ENCODE measurements at regions not wholly inside any gene's neighbourhood (a gene's known extent, or its start where the extent isn't known, plus 50 kb on each side); places are given as distances from the start of the nearest gene placed in this dataset.

- Histone ChIP-seq H3K4me3 (ENCODE audit: insufficient read depth, low read depth, low read length) (no peak overlapping the region), H3K36me3 (ENCODE audit: control insufficient read depth, insufficient read depth, low read length) (no peaks in the 10 kb centered on the region), H3K79me1 (ENCODE audit: low read depth in 1 of 2, low read length in 2 of 2) (no peaks in the 10 kb centered on the region), H3K4ac (ENCODE audit: low read depth, low read length) (no peak overlapping the region), H3K27me3 (ENCODE audit: control insufficient read depth, insufficient read depth, low read length) (peaks cover 37% of the 10 kb centered on the region), H3K14ac (replicated peaks; ENCODE audit: low read depth, low read length) (no peak overlapping the region), H4K8ac (ENCODE audit: low read depth in 2 of 2, low read length in 2 of 2) (no peak overlapping the region), H3K4me1 (ENCODE audit: control insufficient read depth, insufficient read depth, low read length) (0 out of 2 replicates have a peak, but pooled peaks cover 2% of the 10 kb centered on the region), H4K5ac (ENCODE audit: low read depth, low read length) (no peak overlapping the region), H3K9me3 (ENCODE audit: control insufficient read depth, insufficient read depth, low read length) (no peaks in the 10 kb centered on the region), H2BK120ac (ENCODE audit: low read depth, low read length) (no peak overlapping the region), H3K9me1 (ENCODE audit: insufficient read depth, low read length) (no peaks in the 10 kb centered on the region), H3K18ac (ENCODE audit: low read depth, low read length) (no peak overlapping the region), H2BK15ac (ENCODE audit: low read depth, low read length) (no peak overlapping the region), H4K20me1 (ENCODE audit: insufficient read depth, low read length) (no peaks in the 10 kb centered on the region), H2BK5ac (ENCODE audit: low read depth, low read length, poor library complexity, severe bottlenecking) (no peak overlapping the region), H3K4me2 (ENCODE audit: low read depth, low read length) (no peak overlapping the region), H3K9ac (ENCODE audit: low read depth, low read length) (no peak overlapping the region), H4K91ac (ENCODE audit: insufficient read depth, low read depth, low read length) (no peak overlapping the region), H2BK20ac (ENCODE audit: low read depth, low read length) (no peak overlapping the region), H2AFZ (replicated peaks; ENCODE audit: low read length, poor library complexity) (no peak overlapping the region), H3K23ac (ENCODE audit: low read depth, low read length) (no peak overlapping the region), H2AK5ac (ENCODE audit: low read depth, low read length) (no peak overlapping the region), H3K56ac (ENCODE audit: extremely low read depth, insufficient read depth, low read length) (no peak overlapping the region), H3K27ac (ENCODE audit: insufficient read depth, low read length) (no peak overlapping the region), H2AK9ac (replicated peaks; ENCODE audit: low read depth, low read length, poor library complexity) (no peak overlapping the region)
- ChIA-PET POLR2A (ENCODE audit: unreplicated experiment) (no interaction called here), CTCF (no interaction called here)
- BruUV-seq (replicated peaks) = no TSS peak
- no CpG with 5 or more reads among the region's 4 CpGs for WGBS, 2 experiments (ENCODE audit: extremely low coverage in 2 of 2, insufficient read length in 1 of 2)
- DNase-seq = no peak
- dilution Hi-C loops (cut with HindIII; ENCODE audit: low sequenced_read_pairs, unreplicated experiment) (no loop called here), intact Hi-C loops (cut with micrococcal nuclease) (no loop called here), in situ Hi-C loops (cut with MboI; ENCODE audit: low sequenced_read_pairs) (no loop called here)
- TF ChIP-seq RAD21 (IDR thresholded peaks at IDR 0.05; ENCODE audit: low read length) (no peak), NFE2L2 (IDR thresholded peaks at IDR 0.05; ENCODE audit: low read depth, low read length) (no peak), RFX5 (IDR thresholded peaks at IDR 0.05; ENCODE audit: low read depth, low read length) (no peak), MAZ (IDR thresholded peaks at IDR 0.05; ENCODE audit: borderline replicate concordance, low read depth, low read length) (no peak), MXI1 (IDR thresholded peaks at IDR 0.05; ENCODE audit: borderline replicate concordance, low read depth, low read length) (no peak), ELK1 (IDR thresholded peaks at IDR 0.05; ENCODE audit: borderline replicate concordance, low read depth, low read length) (no peak), CTCF (conservative IDR thresholded peaks at IDR 0.05; ENCODE audit: low read depth, low read length) (no peak), CHD1 (IDR thresholded peaks at IDR 0.05; ENCODE audit: low read depth, low read length) (no peak), BHLHE40 (IDR thresholded peaks at IDR 0.05; ENCODE audit: low read depth, low read length) (no peak), RCOR1 (IDR thresholded peaks at IDR 0.05; ENCODE audit: insufficient replicate concordance, low read length) (no peak), CEBPB (IDR thresholded peaks at IDR 0.05; ENCODE audit: low read depth, low read length) (no peak), SMC3 (IDR thresholded peaks at IDR 0.05; ENCODE audit: low read depth, low read length) (no peak), POLR2A (IDR thresholded peaks at IDR 0.05; ENCODE audit: low read depth, low read length) (no peak), FOS (IDR thresholded peaks at IDR 0.05; ENCODE audit: low read depth, low read length) (no peak)
- TF ChIP-seq, protein P1, sequence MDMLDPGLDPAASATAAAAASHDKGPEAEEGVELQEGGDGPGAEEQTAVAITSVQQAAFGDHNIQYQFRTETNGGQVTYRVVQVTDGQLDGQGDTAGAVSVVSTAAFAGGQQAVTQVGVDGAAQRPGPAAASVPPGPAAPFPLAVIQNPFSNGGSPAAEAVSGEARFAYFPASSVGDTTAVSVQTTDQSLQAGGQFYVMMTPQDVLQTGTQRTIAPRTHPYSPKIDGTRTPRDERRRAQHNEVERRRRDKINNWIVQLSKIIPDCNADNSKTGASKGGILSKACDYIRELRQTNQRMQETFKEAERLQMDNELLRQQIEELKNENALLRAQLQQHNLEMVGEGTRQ (IDR thresholded peaks at IDR 0.05; ENCODE audit: low read depth, low read length) = no peak
- ATAC-seq (ENCODE audit: low read depth) = no peak
These were observed 124.4 kb downstream of the DAD1 start for GRCh38 chr14:22464422-22465142.

All from IMR-90 (cell line).